Psoas muscle (tissue), 7 donors: ENCODE measurements at regions not wholly inside any gene's neighbourhood (a gene's known extent, or its start where the extent isn't known, plus 50 kb on each side); places are given as distances from the start of the nearest gene placed in this dataset.

Experiments
- ATAC-seq, 4 donors: fragments of 200-7000 bp; cut with Tn5 transposase; one replicate each; pipeline ENCODE4 v1.9.1; 2020; ENCODE audit warnings: moderate library complexity in 3 of 4, mild to moderate bottlenecking in 2 of 4
- DNase-seq, 2 donors: peaks; one replicate each; pipeline ENCODE4 v3.0.0-alpha.2; 2020
- H3K27ac ChIP-seq: fragments of 200-600 bp; one replicate; pipeline ENCODE4 v1.8.0; 2022
- H3K27me3 ChIP-seq, 3 donors: fragments of 200-600 bp in 1 of 3; one replicate each; pipeline versions ENCODE4 v1.6.1 to v1.8.0; 2013 to 2022; ENCODE audit warnings: low read length in 2 of 3, mild to moderate bottlenecking in 2 of 3, moderate library complexity in 1 of 3; ENCODE audit not compliant: insufficient read depth in 3 of 3
- H3K36me3 ChIP-seq, 2 donors: fragments of 200-600 bp in 1 of 2; one replicate each; pipeline versions ENCODE4 v1.6.1 to v1.8.0; 2013 to 2022; ENCODE audit warnings: low read depth in 1 of 2, mild to moderate bottlenecking in 1 of 2, moderate library complexity in 1 of 2; ENCODE audit not compliant: insufficient read depth in 1 of 2
- H3K4me1 ChIP-seq: fragments of 200-600 bp; one replicate; pipeline ENCODE4 v1.8.0; 2022
- H3K4me3 ChIP-seq: fragments of 200-600 bp; one replicate; pipeline ENCODE4 v1.8.0; 2022; ENCODE audit warnings: mild to moderate bottlenecking
- H3K9me3 ChIP-seq: fragments of 200-600 bp; one replicate; pipeline ENCODE4 v1.8.0; 2022
- CTCF ChIP-seq: fragments of 200-600 bp; IDR thresholded peaks from one replicate; pipeline ENCODE4 v1.8.0; 2022; ENCODE audit warnings: antibody characterized with exemption
- WGBS, 3 donors: extraction: QIAGEN DNeasy Blood & Tissue Kit; methylation state at CpG; one replicate each; pipeline versions ENCODE4 v1.1.6 to v1.1.7; 2013; 5-methylcytosine and 5-hydroxymethylcytosine counted together
- intact Hi-C, 2 donors: fragments of 100-400 bp; cut with DNase I; formaldehyde crosslinking; loops; one replicate each; pipeline versions ENCODE4 v1.11.0 to v1.14.2; 2022
- donor health status: healthy with polysubstance abuse.
- donor health status: DM: no; HTN: no; CAD: no; lungs with moderate emphysema.
- donor health status: Bipolar disorder and iron deficiency.
- donor health status: healthy.
- donor health status: DM: yes; HTN: yes; CAD: no.
- donor health status: DM: no; HTN: no; CAD: no.
- donor health status: DM: yes; HTN: yes; CAD: no.

GRCh38 chr6:4504700-4505099 is 271.5 kb upstream of the CDYL start:
- intact Hi-C loops, result no loop called here
- no peak for TF ChIP-seq CTCF
- Histone ChIP-seq H3K4me3 (no peak overlapping the region), H3K27me3 (no peaks in the 10 kb centered on the region), H3K36me3 (no peaks in the 10 kb centered on the region), H3K27ac (no peak overlapping the region), H3K9me3 (no peaks in the 10 kb centered on the region), H3K4me1 (no peaks in the 10 kb centered on the region)
- no peak for DNase-seq
- 97 to 100% (median 97%) methylated on average over 2 of the region's 2 CpGs for WGBS, 3 donors
- ATAC-seq, result no peak

GRCh38 chr6:4503700-4504099 is 272.5 kb upstream of the CDYL start:
- no peaks in the 10 kb centered on the region for H3K27me3 ChIP-seq
- H3K27ac ChIP-seq, result no peak overlapping the region
- no peak overlapping the region for H3K4me3 ChIP-seq
- ATAC-seq, result no peak
- H3K36me3 ChIP-seq, result no peaks in the 10 kb centered on the region
- DNase-seq, result no peak
- H3K4me1 ChIP-seq, result no peaks in the 10 kb centered on the region
- no peak for TF ChIP-seq CTCF
- intact Hi-C loops, result no loop called here
- no peaks in the 10 kb centered on the region for H3K9me3 ChIP-seq
- 74 to 81% (median 76%) methylated on average over 5 of the region's 5 CpGs for WGBS, 3 donors

DNA sequence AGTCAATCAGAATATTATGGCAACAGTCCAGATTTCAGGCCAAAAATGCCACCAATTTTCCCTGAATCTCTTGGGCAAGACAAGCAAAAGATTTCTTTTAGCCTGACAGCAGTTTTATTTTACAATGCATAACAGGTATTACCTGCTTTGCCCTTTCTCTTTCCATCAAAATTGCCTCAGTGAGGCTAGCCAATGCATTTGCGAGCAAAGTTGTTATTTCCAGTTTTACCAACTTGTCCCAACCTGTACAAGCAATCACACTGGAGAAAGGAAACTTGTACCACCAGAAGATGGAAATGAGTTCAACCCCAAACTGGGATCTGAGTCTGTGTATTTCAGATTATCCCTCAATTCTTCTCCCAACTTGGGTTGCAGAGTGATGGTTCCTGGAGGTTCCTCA is 279.9 kb upstream of the CDYL start:
- ATAC-seq, result no peak
- WGBS, 3 donors, result 94 to 100% (median 98%) methylated on average over 1 of the region's 1 CpG
- no peak for DNase-seq
- Histone ChIP-seq H3K4me1 (no peaks in the 10 kb centered on the region), H3K27ac (no peak overlapping the region), H3K27me3 (no peaks in the 10 kb centered on the region), H3K4me3 (no peak overlapping the region), H3K9me3 (no peaks in the 10 kb centered on the region), H3K36me3 (no peaks in the 10 kb centered on the region)
- no peak for TF ChIP-seq CTCF
- intact Hi-C loops, result no loop called here

GRCh38 chr6:4491501-4492260 is 284.5 kb upstream of the CDYL start:
- Histone ChIP-seq H3K4me3 (no peak overlapping the region), H3K27ac (no peak overlapping the region), H3K36me3 (no peaks in the 10 kb centered on the region), H3K4me1 (no peaks in the 10 kb centered on the region), H3K9me3 (peaks cover 4% of the 10 kb centered on the region), H3K27me3 (no peaks in the 10 kb centered on the region)
- 86 to 90% (median 88%) methylated on average over 7 of the region's 7 CpGs for WGBS, 3 donors
- no peak for TF ChIP-seq CTCF
- DNase-seq, result no peak
- ATAC-seq, result no peak
- intact Hi-C loops, result no loop called here

DNA sequence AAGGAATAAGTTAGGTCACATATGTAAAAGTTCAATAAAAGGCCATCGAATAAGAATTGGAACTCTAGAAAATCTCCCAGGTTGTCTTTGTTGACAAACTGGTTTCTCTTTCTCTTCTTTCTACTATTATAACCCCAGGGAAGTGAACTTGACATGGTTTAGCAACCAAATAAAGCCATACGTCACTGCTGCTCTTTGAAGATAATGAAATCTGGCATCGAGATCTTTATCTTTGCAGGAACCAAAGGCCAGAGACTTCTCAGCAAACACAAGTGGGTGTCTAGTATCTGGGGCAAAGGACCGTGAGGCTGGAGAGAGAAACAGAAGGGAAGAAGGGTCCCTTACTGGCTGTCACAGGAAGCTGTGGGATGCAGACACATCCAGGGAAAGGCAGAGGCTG is 286.7 kb upstream of the CDYL start:
- H3K4me1 ChIP-seq, result no peaks in the 10 kb centered on the region
- H3K27ac ChIP-seq, result no peak overlapping the region
- H3K27me3 ChIP-seq, result no peaks in the 10 kb centered on the region
- no peak overlapping the region for H3K4me3 ChIP-seq
- TF ChIP-seq CTCF, result no peak
- no peaks in the 10 kb centered on the region for H3K36me3 ChIP-seq
- DNase-seq (no peak), ATAC-seq (no peak)
- intact Hi-C loops, result no loop called here
- peaks cover 4% of the 10 kb centered on the region for H3K9me3 ChIP-seq
- WGBS, 3 donors, result 83 to 86% (median 84%) methylated on average over 4 of the region's 4 CpGs
